OCI-LY3 (cell line): ENCODE measurements at regions not wholly inside any gene's neighbourhood (a gene's known extent, or its start where the extent isn't known, plus 50 kb on each side); places are given as distances from the start of the nearest gene placed in this dataset.

Experiments used
- H2AFZ ChIP-seq: fragments of 200-600, 300-600 bp; shearing (Covaris generic); 2 replicates; pipeline ENCODE4 v1.6.0; 2014; ENCODE audit warnings: antibody characterized with exemption, low read depth, low read length
- H3K27ac ChIP-seq: fragments of 200-600, 300-600 bp; sonication (generic); 2 replicates; pipeline ENCODE4 v1.5.1; 2014; ENCODE audit warnings: mild to moderate bottlenecking, low read length, moderate library complexity, mixed read lengths
- H3K27me3 ChIP-seq: fragments of 200-600, 300-600 bp; sonication (generic); 2 replicates; pipeline ENCODE4 v1.6.1; 2014; ENCODE audit warnings: low read depth, low read length, mixed read lengths
- H3K36me3 ChIP-seq: fragments of 200-600, 300-600 bp; sonication (generic); replicated peaks from 2 replicates; pipeline ENCODE3; 2014; ENCODE audit warnings: low read depth, low read length, mixed read lengths
- H3K4me1 ChIP-seq: fragments of 300-600, 200-600 bp; sonication (generic); 2 replicates; pipeline ENCODE4 v1.6.1; 2014; ENCODE audit warnings: low read length, mixed read lengths
- H3K4me2 ChIP-seq: fragments of 200-600, 300-600 bp; sonication (generic); 2 replicates; pipeline ENCODE4 v1.6.1; 2014; ENCODE audit warnings: low read length, mixed read lengths
- H3K4me3 ChIP-seq: fragments of 300-600, 200-600 bp; sonication (generic); 2 replicates; pipeline ENCODE4 v1.5.1; 2014; ENCODE audit warnings: antibody characterized with exemption, mild to moderate bottlenecking, low read length, moderate library complexity
- H3K79me2 ChIP-seq: fragments of 300-600, 200-600 bp; shearing (Covaris generic); 2 replicates; pipeline ENCODE4 v1.6.1; 2014; ENCODE audit warnings: mild to moderate bottlenecking, low read length, mixed read lengths
- H3K9ac ChIP-seq: fragments of 300-600, 200-600 bp; shearing (Covaris generic); 2 replicates; pipeline ENCODE4 v1.6.0; 2014; ENCODE audit warnings: mild to moderate bottlenecking, low read length, moderate library complexity
- H3K9me3 ChIP-seq: fragments of 200-600, 300-600 bp; shearing (Covaris generic); 2 replicates; pipeline ENCODE4 v1.6.1; 2014; ENCODE audit warnings: low read length, mixed read lengths; ENCODE audit not compliant: insufficient read depth
- H4K20me1 ChIP-seq: fragments of 200-600, 300-600 bp; sonication (generic); 2 replicates; pipeline ENCODE4 v1.6.1; 2016; ENCODE audit warnings: low read length, mixed read lengths; ENCODE audit not compliant: insufficient read depth
- CTCF ChIP-seq: fragments of 200-600, 300-600 bp; sonication (generic); IDR thresholded peaks from 2 replicates; pipeline ENCODE4 v1.5.1; 2014; ENCODE audit warnings: antibody characterized with exemption, low read length, low read depth
- EZH2phosphoT487 ChIP-seq: fragments of 200-600 bp; shearing (Covaris generic); IDR thresholded peaks from 2 replicates; pipeline ENCODE4 v1.6.1; 2018; ENCODE audit warnings: antibody characterized with exemption, mixed run types, low read depth

- TF ChIP-seq EZH2phosphoT487, result no peak
- no peak for TF ChIP-seq CTCF
- no peaks in the 10 kb centered on the region for H3K79me2 ChIP-seq
- H3K9me3 ChIP-seq, result no peaks in the 10 kb centered on the region
- no peak overlapping the region for H3K9ac ChIP-seq
- H3K4me1 ChIP-seq, result peaks cover 9% of the 10 kb centered on the region
- no peak overlapping the region for H2AFZ ChIP-seq
- no peak overlapping the region for H3K4me2 ChIP-seq
- H3K27me3 ChIP-seq, result no peaks in the 10 kb centered on the region
- no peak overlapping the region for H3K27ac ChIP-seq
- H3K36me3 ChIP-seq, result no peaks in the 10 kb centered on the region
- no peaks in the 10 kb centered on the region for H4K20me1 ChIP-seq
- no peak overlapping the region for H3K4me3 ChIP-seq
Measured at GRCh38 chr4:115374621-115375020, 261.2 kb upstream of the NDST4 start.

GRCh38 chr4:115370490-115370889 is 257.1 kb upstream of the NDST4 start:
- Histone ChIP-seq H3K79me2 (no peaks in the 10 kb centered on the region), H3K27me3 (no peaks in the 10 kb centered on the region), H3K36me3 (no peaks in the 10 kb centered on the region), H2AFZ (no peak overlapping the region), H3K9me3 (no peaks in the 10 kb centered on the region), H3K9ac (no peak overlapping the region), H3K4me1 (peaks cover 9% of the 10 kb centered on the region), H3K4me3 (no peak overlapping the region), H4K20me1 (no peaks in the 10 kb centered on the region), H3K27ac (no peak overlapping the region), H3K4me2 (no peak overlapping the region)
- TF ChIP-seq EZH2phosphoT487 (no peak), CTCF (no peak)

- H3K27ac ChIP-seq, result no peak overlapping the region
- no peaks in the 10 kb centered on the region for H3K9me3 ChIP-seq
- H3K36me3 ChIP-seq, result no peaks in the 10 kb centered on the region
- no peak overlapping the region for H2AFZ ChIP-seq
- no peak overlapping the region for H3K4me2 ChIP-seq
- no peak overlapping the region for H3K9ac ChIP-seq
- no peak overlapping the region for H3K4me3 ChIP-seq
- no peak for TF ChIP-seq CTCF
- H4K20me1 ChIP-seq, result no peaks in the 10 kb centered on the region
- H3K79me2 ChIP-seq, result no peaks in the 10 kb centered on the region
- H3K27me3 ChIP-seq, result no peaks in the 10 kb centered on the region
- H3K4me1 ChIP-seq, result peaks cover 4% of the 10 kb centered on the region
Measured at GRCh38 chr4:115370012-115370411, 256.6 kb upstream of the NDST4 start.

- Histone ChIP-seq H3K4me1 (no peaks in the 10 kb centered on the region), H4K20me1 (no peaks in the 10 kb centered on the region), H3K9me3 (no peaks in the 10 kb centered on the region), H3K27me3 (no peaks in the 10 kb centered on the region), H3K27ac (no peak overlapping the region), H3K36me3 (no peaks in the 10 kb centered on the region), H2AFZ (no peak overlapping the region), H3K79me2 (no peaks in the 10 kb centered on the region), H3K9ac (no peak overlapping the region), H3K4me3 (no peak overlapping the region), H3K4me2 (no peak overlapping the region)
- TF ChIP-seq CTCF, result no peak
- TF ChIP-seq EZH2phosphoT487, result no peak
Measured at GRCh38 chr4:115366390-115366789, 253.0 kb upstream of the NDST4 start.
